DOHH2 (cell line): ENCODE measurements at regions not wholly inside any gene's neighbourhood (a gene's known extent, or its start where the extent isn't known, plus 50 kb on each side); places are given as distances from the start of the nearest gene placed in this dataset.

Source experiments
- EZH2phosphoT487 ChIP-seq: fragments of 200-600 bp; sonication (generic); IDR thresholded peaks from 2 replicates; pipeline ENCODE4 v1.6.1; 2017; ENCODE audit warnings: borderline replicate concordance, mild to moderate bottlenecking, antibody characterized with exemption, low read length, moderate library complexity, mixed read lengths
- TF ChIP-seq, protein P1 (sequence below): fragments of 200-600 bp; sonication (generic); IDR thresholded peaks from one replicate; pipeline ENCODE4 v1.5.1; 2014; ENCODE audit warnings: antibody characterized with exemption, mild to moderate bottlenecking, low read depth, low read length; ENCODE audit not compliant: poor library complexity, severe bottlenecking

DNA sequence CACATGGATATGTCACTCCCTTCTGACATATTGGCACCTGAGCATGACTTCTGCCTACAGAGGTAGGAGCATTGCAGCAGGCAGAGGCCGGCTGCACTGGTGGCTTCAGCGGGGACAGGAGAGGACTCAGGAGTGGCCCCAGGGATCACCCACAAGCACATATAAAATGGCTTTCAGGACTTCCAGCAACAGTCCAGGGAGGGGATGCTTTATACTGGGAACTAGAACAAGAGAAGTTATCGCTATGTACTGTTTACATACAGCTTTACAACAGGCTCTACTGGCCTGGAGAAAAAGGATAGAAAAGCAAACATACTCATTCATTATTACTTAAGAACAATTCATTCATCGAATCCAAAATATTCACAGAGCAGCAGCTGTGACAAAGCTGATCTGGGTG, 337.8 kb downstream of the THBS2 start:
- TF ChIP-seq, protein P1, sequence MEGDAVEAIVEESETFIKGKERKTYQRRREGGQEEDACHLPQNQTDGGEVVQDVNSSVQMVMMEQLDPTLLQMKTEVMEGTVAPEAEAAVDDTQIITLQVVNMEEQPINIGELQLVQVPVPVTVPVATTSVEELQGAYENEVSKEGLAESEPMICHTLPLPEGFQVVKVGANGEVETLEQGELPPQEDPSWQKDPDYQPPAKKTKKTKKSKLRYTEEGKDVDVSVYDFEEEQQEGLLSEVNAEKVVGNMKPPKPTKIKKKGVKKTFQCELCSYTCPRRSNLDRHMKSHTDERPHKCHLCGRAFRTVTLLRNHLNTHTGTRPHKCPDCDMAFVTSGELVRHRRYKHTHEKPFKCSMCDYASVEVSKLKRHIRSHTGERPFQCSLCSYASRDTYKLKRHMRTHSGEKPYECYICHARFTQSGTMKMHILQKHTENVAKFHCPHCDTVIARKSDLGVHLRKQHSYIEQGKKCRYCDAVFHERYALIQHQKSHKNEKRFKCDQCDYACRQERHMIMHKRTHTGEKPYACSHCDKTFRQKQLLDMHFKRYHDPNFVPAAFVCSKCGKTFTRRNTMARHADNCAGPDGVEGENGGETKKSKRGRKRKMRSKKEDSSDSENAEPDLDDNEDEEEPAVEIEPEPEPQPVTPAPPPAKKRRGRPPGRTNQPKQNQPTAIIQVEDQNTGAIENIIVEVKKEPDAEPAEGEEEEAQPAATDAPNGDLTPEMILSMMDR, result no peak
- no peak for TF ChIP-seq EZH2phosphoT487
